CD4-positive, CD25-positive, alpha-beta regulatory T cell (primary cell): ENCODE measurements at regions not wholly inside any gene's neighbourhood (a gene's known extent, or its start where the extent isn't known, plus 50 kb on each side); places are given as distances from the start of the nearest gene placed in this dataset.
A peak's percentile ranks its signal among the peaks of the same experiment; 100 is the strongest.

Source experiments
- ATAC-seq, 2 donors: fragments of 150-1000 bp; cut with Tn5 transposase; one replicate each; pipeline ENCODE4 v1.10.0; 2021; ENCODE audit warnings: low read depth in 2 of 2, moderate number of reproducible peaks in 2 of 2, moderate library complexity in 1 of 2
- DNase-seq, 3 donors: peaks; one replicate each; pipeline versions ENCODE4 v3.0.0 to v3.0.0-alpha.2; 2012 to 2022; ENCODE audit warnings: mixed read lengths in 1 of 3
- H3K27ac ChIP-seq: one replicate; pipeline ENCODE4 v1.7.0; 2013; ENCODE audit warnings: mild to moderate bottlenecking, low read length; ENCODE audit not compliant: insufficient read depth, poor library complexity, severe bottlenecking
- H3K27me3 ChIP-seq: one replicate; pipeline ENCODE4 v1.7.0; 2013; ENCODE audit warnings: low read length; ENCODE audit not compliant: control insufficient read depth, insufficient read depth
- H3K36me3 ChIP-seq: one replicate; pipeline ENCODE4 v1.7.0; 2013; ENCODE audit warnings: mild to moderate bottlenecking, low read length, moderate library complexity; ENCODE audit not compliant: control insufficient read depth, insufficient read depth
- H3K4me1 ChIP-seq: 2 replicates; pipeline ENCODE4 v1.7.0; 2013; ENCODE audit warnings: mild to moderate bottlenecking, low read length; ENCODE audit not compliant: insufficient read depth, control insufficient read depth, poor library complexity, severe bottlenecking
- H3K4me3 ChIP-seq: one replicate; pipeline ENCODE4 v1.7.0; 2013; ENCODE audit warnings: low read depth, mild to moderate bottlenecking, low read length, moderate library complexity
- H3K9me3 ChIP-seq, 2 experiments: 1 replicate in 1 of 2; 2 replicates in 1 of 2; pipeline ENCODE4 v1.7.0; 2013; ENCODE audit warnings: low read length in 2 of 2, mild to moderate bottlenecking in 1 of 2, moderate library complexity in 1 of 2; ENCODE audit not compliant: control insufficient read depth in 2 of 2
- H3K27ac Mint-ChIP-seq, 3 donors: one replicate each; pipeline ENCODE4 v1.8.0; 2020 to 2022; ENCODE audit warnings: mild to moderate bottlenecking in 3 of 3, mixed read lengths in 3 of 3, moderate library complexity in 2 of 3
- H3K27me3 Mint-ChIP-seq: one replicate; pipeline ENCODE4 v1.8.0; 2022; ENCODE audit warnings: mild to moderate bottlenecking, mixed read lengths
- H3K36me3 Mint-ChIP-seq: one replicate; pipeline ENCODE4 v1.8.0; 2020; ENCODE audit warnings: mixed read lengths
- H3K4me1 Mint-ChIP-seq, 4 donors: one replicate each; pipeline ENCODE4 v1.8.0; 2020 to 2022; ENCODE audit warnings: mixed read lengths in 4 of 4, mild to moderate bottlenecking in 1 of 4
- H3K4me3 Mint-ChIP-seq, 4 donors: one replicate each; pipeline ENCODE4 v1.8.0; 2020 to 2022; ENCODE audit warnings: mild to moderate bottlenecking in 4 of 4, mixed read lengths in 4 of 4, moderate library complexity in 3 of 4
- H3K9me3 Mint-ChIP-seq, 7 donors: one replicate each; pipeline ENCODE4 v1.8.0; 2020 to 2022; ENCODE audit warnings: mixed read lengths in 7 of 7, mild to moderate bottlenecking in 3 of 7, moderate library complexity in 2 of 7

- ATAC-seq (no peak), DNase-seq (no peak)
- Histone ChIP-seq H3K9me3 (no peaks in the 10 kb centered on the region), H3K27ac (no peak overlapping the region), H3K27me3 (no peaks in the 10 kb centered on the region), H3K4me3 (no peak overlapping the region), H3K36me3 (no peaks in the 10 kb centered on the region), H3K4me1 (no peaks in the 10 kb centered on the region)
- Mint-ChIP-seq H3K9me3 (peaks cover 0 to 3% (median 0%) of the 10 kb centered on the region in 7 donors), H3K4me1 (no peaks in the 10 kb centered on the region), H3K27ac (no peak overlapping the region), H3K36me3 (no peaks in the 10 kb centered on the region), H3K4me3 (no peak overlapping the region), H3K27me3 (no peaks in the 10 kb centered on the region)
Measured at GRCh38 chr7:110283056-110283455, 807.9 kb upstream of the LRRN3 start.

- Mint-ChIP-seq H3K27ac (no peak overlapping the region), H3K27me3 (no peaks in the 10 kb centered on the region), H3K9me3 (peaks cover 0 to 3% (median 0%) of the 10 kb centered on the region in 7 donors), H3K36me3 (no peaks in the 10 kb centered on the region), H3K4me1 (no peaks in the 10 kb centered on the region), H3K4me3 (no peak overlapping the region)
- Histone ChIP-seq H3K27me3 (no peaks in the 10 kb centered on the region), H3K36me3 (no peaks in the 10 kb centered on the region), H3K4me1 (no peaks in the 10 kb centered on the region), H3K9me3 (no peaks in the 10 kb centered on the region), H3K4me3 (no peak overlapping the region), H3K27ac (no peak overlapping the region)
- no peak for ATAC-seq
- no peak for DNase-seq
Measured at GRCh38 chr7:110291430-110291829, 799.5 kb upstream of the LRRN3 start.

- Histone ChIP-seq H3K4me1 (no peaks in the 10 kb centered on the region), H3K9me3 (no peaks in the 10 kb centered on the region), H3K27ac (no peak overlapping the region), H3K36me3 (no peaks in the 10 kb centered on the region), H3K4me3 (no peak overlapping the region), H3K27me3 (no peaks in the 10 kb centered on the region)
- Mint-ChIP-seq H3K27ac (no peak overlapping the region), H3K9me3 (peaks cover 0 to 3% (median 0%) of the 10 kb centered on the region in 7 donors), H3K36me3 (no peaks in the 10 kb centered on the region), H3K4me1 (no peaks in the 10 kb centered on the region), H3K27me3 (peaks cover 5% of the 10 kb centered on the region), H3K4me3 (no peak overlapping the region)
- DNase-seq, result no peak
- no peak for ATAC-seq
Measured at GRCh38 chr7:110296321-110296720, 794.6 kb upstream of the LRRN3 start.

- H3K4me1 ChIP-seq, result no peaks in the 10 kb centered on the region
- H3K4me1 Mint-ChIP-seq, result no peaks in the 10 kb centered on the region
- no peaks in the 10 kb centered on the region for H3K27me3 ChIP-seq
- ATAC-seq (no peak), DNase-seq (no peak)
- H3K9me3 Mint-ChIP-seq, result peaks cover 0 to 5% (median 2%) of the 10 kb centered on the region in 7 donors
- no peak overlapping the region for H3K4me3 ChIP-seq
- no peak overlapping the region for H3K4me3 Mint-ChIP-seq
- no peaks in the 10 kb centered on the region for H3K9me3 ChIP-seq
- no peak overlapping the region for H3K27ac Mint-ChIP-seq
- no peaks in the 10 kb centered on the region for H3K36me3 Mint-ChIP-seq
- no peak overlapping the region for H3K27ac ChIP-seq
- no peaks in the 10 kb centered on the region for H3K27me3 Mint-ChIP-seq
- no peaks in the 10 kb centered on the region for H3K36me3 ChIP-seq
Measured at GRCh38 chr7:110307776-110308175, 783.2 kb upstream of the LRRN3 start.

GRCh38 chr7:110308791-110309190, 782.1 kb upstream of the LRRN3 start:
- no peak overlapping the region for H3K4me3 ChIP-seq
- H3K4me1 ChIP-seq, result no peaks in the 10 kb centered on the region
- H3K4me1 Mint-ChIP-seq, result no peaks in the 10 kb centered on the region
- peaks cover 0 to 7% (median 2%) of the 10 kb centered on the region in 7 donors for H3K9me3 Mint-ChIP-seq
- no peaks in the 10 kb centered on the region for H3K36me3 ChIP-seq
- no peak overlapping the region for H3K27ac ChIP-seq
- no peak for DNase-seq
- no peaks in the 10 kb centered on the region for H3K36me3 Mint-ChIP-seq
- H3K4me3 Mint-ChIP-seq, result no peak overlapping the region
- H3K27ac Mint-ChIP-seq, result no peak overlapping the region
- H3K27me3 ChIP-seq, result no peaks in the 10 kb centered on the region
- no peaks in the 10 kb centered on the region for H3K27me3 Mint-ChIP-seq
- ATAC-seq, result no peak
- no peaks in the 10 kb centered on the region for H3K9me3 ChIP-seq

- H3K4me1 Mint-ChIP-seq, result no peaks in the 10 kb centered on the region
Measured at GRCh38 chr7:110309941-110310340, 781.0 kb upstream of the LRRN3 start.

GRCh38 chr7:110311556-110311955, 779.4 kb upstream of the LRRN3 start:
- ATAC-seq (no peak), DNase-seq (no peak)
- no peaks in the 10 kb centered on the region for H3K27me3 Mint-ChIP-seq
- H3K9me3 Mint-ChIP-seq, result peaks cover 0 to 7% (median 3%) of the 10 kb centered on the region in 7 donors
- H3K27me3 ChIP-seq, result no peaks in the 10 kb centered on the region
- no peaks in the 10 kb centered on the region for H3K9me3 ChIP-seq
- no peaks in the 10 kb centered on the region for H3K4me1 Mint-ChIP-seq
- no peaks in the 10 kb centered on the region for H3K36me3 Mint-ChIP-seq
- no peak overlapping the region for H3K4me3 ChIP-seq
- no peaks in the 10 kb centered on the region for H3K4me1 ChIP-seq
- no peaks in the 10 kb centered on the region for H3K36me3 ChIP-seq
- H3K27ac Mint-ChIP-seq, result no peak overlapping the region
- H3K4me3 Mint-ChIP-seq, result no peak overlapping the region
- no peak overlapping the region for H3K27ac ChIP-seq

More at GRCh38 chr7:110309941-110310340, 781.0 kb upstream of the LRRN3 start:
- Mint-ChIP-seq H3K4me3 (no peak overlapping the region), H3K27me3 (no peaks in the 10 kb centered on the region), H3K9me3 (peaks cover 0 to 7% (median 2%) of the 10 kb centered on the region in 7 donors), H3K27ac (no peak overlapping the region), H3K36me3 (no peaks in the 10 kb centered on the region)
- Histone ChIP-seq H3K4me3 (no peak overlapping the region), H3K4me1 (no peaks in the 10 kb centered on the region), H3K27me3 (no peaks in the 10 kb centered on the region), H3K9me3 (no peaks in the 10 kb centered on the region), H3K36me3 (no peaks in the 10 kb centered on the region), H3K27ac (no peak overlapping the region)
- no peak for DNase-seq
- no peak for ATAC-seq

- Mint-ChIP-seq H3K27ac (no peak overlapping the region), H3K27me3 (no peaks in the 10 kb centered on the region), H3K4me3 (no peak overlapping the region), H3K9me3 (peaks cover 2 to 10% (median 4%) of the 10 kb centered on the region in 7 donors), H3K4me1 (no peaks in the 10 kb centered on the region), H3K36me3 (no peaks in the 10 kb centered on the region)
- DNase-seq, result peak in 1 of 3 donors; percentile 5
- Histone ChIP-seq H3K36me3 (no peaks in the 10 kb centered on the region), H3K9me3 (no peaks in the 10 kb centered on the region), H3K4me3 (no peak overlapping the region), H3K4me1 (no peaks in the 10 kb centered on the region), H3K27me3 (no peaks in the 10 kb centered on the region), H3K27ac (no peak overlapping the region)
- ATAC-seq, result no peak
Measured at GRCh38 chr7:110317541-110318265, 773.2 kb upstream of the LRRN3 start.
